D721Med (cell line): ENCODE measurements at regions not wholly inside any gene's neighbourhood (a gene's known extent, or its start where the extent isn't known, plus 50 kb on each side); places are given as distances from the start of the nearest gene placed in this dataset.

Experiments used
- DNase-seq: peaks from one replicate; pipeline ENCODE4 v3.0.0; 2011; ENCODE audit warnings: low spot score; ENCODE audit not compliant: insufficient read length
- FAIRE-seq: peaks from 2 replicates; lab custom pipeline; 2011; peaks lifted over from hg19 to GRCh38; lab: Jason Lieb, UNC
- CTCF ChIP-seq: IDR thresholded peaks from 2 replicates; pipeline ENCODE4 v1.5.1; 2012; ENCODE audit warnings: mild to moderate bottlenecking, control low read depth; ENCODE audit not compliant: insufficient read depth; ENCODE audit errors: missing control alignments

GRCh38 chr14:71668186-71668912, 263.9 kb upstream of the RGS6 start:
- DNase-seq (no peak), FAIRE-seq (no peak)
- TF ChIP-seq CTCF: no peak

- FAIRE-seq (no peak), DNase-seq (no peak)
- TF ChIP-seq CTCF: no peak
Observed at GRCh38 chr14:71672596-71672995, 259.6 kb upstream of the RGS6 start.

- TF ChIP-seq CTCF: no peak
- FAIRE-seq (no peak), DNase-seq (no peak)
Observed at GRCh38 chr14:71675126-71675899, 256.9 kb upstream of the RGS6 start.

GRCh38 chr14:71675900-71676287, 256.3 kb upstream of the RGS6 start:
- DNase-seq (no peak), FAIRE-seq (no peak)
- no peak for TF ChIP-seq CTCF

GRCh38 chr14:71680736-71681387, 251.4 kb upstream of the RGS6 start:
- no peak for FAIRE-seq
- DNase-seq: no peak
- no peak for TF ChIP-seq CTCF

GRCh38 chr14:71682337-71682736, 249.9 kb upstream of the RGS6 start:
- FAIRE-seq: no peak

More at GRCh38 chr14:71682337-71682736, 249.9 kb upstream of the RGS6 start:
- no peak for TF ChIP-seq CTCF
- DNase-seq: no peak
